Spleen (tissue), 11 donors: ENCODE measurements at regions not wholly inside any gene's neighbourhood (a gene's known extent, or its start where the extent isn't known, plus 50 kb on each side); places are given as distances from the start of the nearest gene placed in this dataset.

Source experiments
- DNase-seq: peaks from one replicate; pipeline ENCODE4 v3.0.0-alpha.2; 2020
- H3K27ac ChIP-seq, 8 donors: fragments of 200-600 bp; sonication (generic) in 7 of 8; 1 replicate in 4 of 8; 2 replicates in 4 of 8; pipeline versions ENCODE4 v1.5.0 to v1.8.0; 2016 to 2021; ENCODE audit warnings: inconsistent platforms in 4 of 8, mild to moderate bottlenecking in 4 of 8, moderate library complexity in 1 of 8
- H3K27me3 ChIP-seq, 7 donors: fragments of 200-600 bp; sonication (generic) in 6 of 7; replicated peaks in 1 of 7; 1 replicate in 4 of 7; 2 replicates in 3 of 7; pipeline versions ENCODE4 v1.5.0 to v1.8.0; 2016 to 2021; ENCODE audit warnings: inconsistent platforms in 3 of 7, mild to moderate bottlenecking in 1 of 7
- H3K36me3 ChIP-seq, 6 donors: fragments of 200-600 bp; sonication (generic) in 5 of 6; 1 replicate in 4 of 6; 2 replicates in 2 of 6; pipeline versions ENCODE4 v1.5.0 to v1.8.0; 2016 to 2021; ENCODE audit warnings: inconsistent platforms in 2 of 6
- H3K4me1 ChIP-seq, 6 donors: fragments of 200-600 bp; sonication (generic) in 5 of 6; 1 replicate in 3 of 6; 2 replicates in 3 of 6; pipeline versions ENCODE4 v1.5.0 to v1.8.0; 2016 to 2021; ENCODE audit warnings: inconsistent platforms in 3 of 6
- H3K4me3 ChIP-seq, 8 donors: fragments of 200-600 bp; sonication (generic) in 7 of 8; 1 replicate in 4 of 8; 2 replicates in 4 of 8; pipeline versions ENCODE4 v1.5.0 to v1.8.0; 2016 to 2021; ENCODE audit warnings: inconsistent platforms in 4 of 8, mild to moderate bottlenecking in 4 of 8, moderate library complexity in 2 of 8
- H3K9me3 ChIP-seq, 8 donors: fragments of 200-600 bp; sonication (generic) in 7 of 8; 1 replicate in 4 of 8; 2 replicates in 4 of 8; pipeline versions ENCODE4 v1.5.0 to v1.8.0; 2016 to 2021; ENCODE audit warnings: inconsistent platforms in 4 of 8
- POLR2A ChIP-seq, 3 donors: fragments of 450-650 bp; IDR thresholded peaks; one replicate each; pipeline ENCODE4 v1.5.1; 2017; ENCODE audit warnings: antibody characterized with exemption in 3 of 3, mild to moderate bottlenecking in 1 of 3
- POLR2AphosphoS5 ChIP-seq, 3 donors: sonication (generic); formaldehyde crosslinking; IDR thresholded peaks; one replicate each; pipeline ENCODE4 v1.5.1; 2017; ENCODE audit warnings: antibody characterized with exemption in 3 of 3
- WGBS, 5 donors: extraction: QIAGEN DNeasy Blood & Tissue Kit in 3 of 5; methylation state at CpG; one replicate each; pipeline versions ENCODE4 v1.1.5 to v1.1.7; 2013 to 2018; 5-methylcytosine and 5-hydroxymethylcytosine counted together
- intact Hi-C: fragments of 100-400 bp; cut with DNase I; formaldehyde crosslinking; loops from one replicate; pipeline ENCODE4 v1.15.0; 2023; ENCODE audit warnings: low total_unique reads
- TF ChIP-seq, protein P1 (sequence below), 11 experiments: fragments of 200-600 bp in 7 of 11; fragments of 450-650 bp in 4 of 11; sonication (generic) in 4 of 11; IDR thresholded peaks in 8 of 11; conservative IDR thresholded peaks in 3 of 11; 1 replicate in 7 of 11; 2 replicates in 4 of 11; pipeline versions ENCODE4 v1.4.0 to v1.8.0; 2016 to 2021; ENCODE audit warnings: antibody characterized with exemption in 11 of 11, inconsistent platforms in 4 of 11, mild to moderate bottlenecking in 1 of 11
- donor health status: healthy with polysubstance abuse.
- donor health status: DM: no; HTN: no; CAD: no; lungs with moderate emphysema.
- donor health status: DM: no; HTN: no; CAD: no.
- donor health status: Bipolar disorder and iron deficiency.
- donor health status: healthy.
- donor health status: DM: no; HTN: no; CAD: no.
- donor health status: DM: yes; HTN: yes; CAD: no.

DNA sequence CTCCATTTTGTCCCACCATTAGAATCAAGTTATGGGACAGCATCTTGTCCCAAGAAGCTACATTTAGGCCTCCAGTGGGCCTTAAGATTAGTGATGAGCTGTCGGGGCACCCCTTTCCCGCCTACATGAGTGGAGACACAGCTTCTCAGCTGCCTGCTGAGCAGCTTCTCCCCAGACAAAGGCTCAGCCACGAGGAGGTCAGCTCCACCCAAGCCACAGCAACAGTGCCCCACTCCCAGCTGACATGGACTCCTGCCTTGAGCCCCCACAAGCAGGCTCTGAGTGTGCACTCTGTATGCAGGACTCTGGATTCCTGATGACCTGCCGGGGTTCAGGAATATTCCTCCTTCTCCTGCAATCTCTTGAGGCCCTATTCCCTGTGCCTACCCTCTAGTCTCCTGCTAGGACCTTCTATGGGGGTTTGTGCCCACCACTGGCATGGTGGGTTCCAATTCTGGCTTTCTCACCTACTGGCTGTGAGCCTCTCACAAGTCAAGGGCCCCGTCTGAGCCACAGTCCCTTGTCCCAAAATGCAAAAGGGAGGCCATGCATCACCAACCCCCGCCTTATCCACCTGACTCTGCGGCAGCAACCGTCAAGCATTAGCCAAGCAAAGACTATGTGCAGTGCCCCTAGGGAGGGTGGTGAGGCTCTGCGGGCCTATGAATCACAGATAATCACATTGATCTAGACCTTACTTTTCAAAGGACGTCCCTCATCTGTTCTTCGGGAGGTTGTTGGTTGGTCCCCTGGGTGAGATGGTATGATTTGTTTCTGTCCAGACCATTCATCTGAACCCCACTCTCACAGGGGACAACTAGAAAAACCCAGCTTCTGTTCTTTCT, 269.1 kb downstream of the MED10 start:
- H3K27ac ChIP-seq, result no peak overlapping the region
- H3K9me3 ChIP-seq, result no peaks in the 10 kb centered on the region
- TF ChIP-seq, protein P1, sequence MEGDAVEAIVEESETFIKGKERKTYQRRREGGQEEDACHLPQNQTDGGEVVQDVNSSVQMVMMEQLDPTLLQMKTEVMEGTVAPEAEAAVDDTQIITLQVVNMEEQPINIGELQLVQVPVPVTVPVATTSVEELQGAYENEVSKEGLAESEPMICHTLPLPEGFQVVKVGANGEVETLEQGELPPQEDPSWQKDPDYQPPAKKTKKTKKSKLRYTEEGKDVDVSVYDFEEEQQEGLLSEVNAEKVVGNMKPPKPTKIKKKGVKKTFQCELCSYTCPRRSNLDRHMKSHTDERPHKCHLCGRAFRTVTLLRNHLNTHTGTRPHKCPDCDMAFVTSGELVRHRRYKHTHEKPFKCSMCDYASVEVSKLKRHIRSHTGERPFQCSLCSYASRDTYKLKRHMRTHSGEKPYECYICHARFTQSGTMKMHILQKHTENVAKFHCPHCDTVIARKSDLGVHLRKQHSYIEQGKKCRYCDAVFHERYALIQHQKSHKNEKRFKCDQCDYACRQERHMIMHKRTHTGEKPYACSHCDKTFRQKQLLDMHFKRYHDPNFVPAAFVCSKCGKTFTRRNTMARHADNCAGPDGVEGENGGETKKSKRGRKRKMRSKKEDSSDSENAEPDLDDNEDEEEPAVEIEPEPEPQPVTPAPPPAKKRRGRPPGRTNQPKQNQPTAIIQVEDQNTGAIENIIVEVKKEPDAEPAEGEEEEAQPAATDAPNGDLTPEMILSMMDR (IDR thresholded peaks at IDR 0.05 in 8 of 11, conservative IDR thresholded peaks at IDR 0.05 in 3 of 11), result no peak
- TF ChIP-seq POLR2AphosphoS5 (IDR thresholded peaks at IDR 0.05) (no peak), POLR2A (IDR thresholded peaks at IDR 0.05) (no peak)
- intact Hi-C loops, result no loop called here
- WGBS, 5 donors, result 71 to 87% (median 86%) methylated on average over 6 to 11 of the region's 11 CpGs
- no peak for DNase-seq
- peaks cover 0 to 6% (median 0%) of the 10 kb centered on the region in 6 donors for H3K4me1 ChIP-seq
- H3K4me3 ChIP-seq, result no peak overlapping the region
- no peaks in the 10 kb centered on the region for H3K36me3 ChIP-seq
- H3K27me3 ChIP-seq, result no peaks in the 10 kb centered on the region

- 42 to 61% (median 59%) methylated on average over 5 of the region's 5 CpGs for WGBS, 5 donors
- intact Hi-C loops, result no loop called here
- Histone ChIP-seq H3K36me3 (no peaks in the 10 kb centered on the region), H3K4me1 (peaks cover 0 to 6% (median 0%) of the 10 kb centered on the region in 6 donors), H3K27me3 (no peaks in the 10 kb centered on the region), H3K9me3 (no peaks in the 10 kb centered on the region), H3K27ac (no peak overlapping the region), H3K4me3 (no peak overlapping the region)
- TF ChIP-seq, protein P1 (IDR thresholded peaks at IDR 0.05 in 8 of 11, conservative IDR thresholded peaks at IDR 0.05 in 3 of 11), result no peak
- TF ChIP-seq POLR2A (IDR thresholded peaks at IDR 0.05) (no peak), POLR2AphosphoS5 (IDR thresholded peaks at IDR 0.05) (no peak)
- DNase-seq, result no peak
Observed at GRCh38 chr5:6108540-6108848, 269.9 kb downstream of the MED10 start.

DNA sequence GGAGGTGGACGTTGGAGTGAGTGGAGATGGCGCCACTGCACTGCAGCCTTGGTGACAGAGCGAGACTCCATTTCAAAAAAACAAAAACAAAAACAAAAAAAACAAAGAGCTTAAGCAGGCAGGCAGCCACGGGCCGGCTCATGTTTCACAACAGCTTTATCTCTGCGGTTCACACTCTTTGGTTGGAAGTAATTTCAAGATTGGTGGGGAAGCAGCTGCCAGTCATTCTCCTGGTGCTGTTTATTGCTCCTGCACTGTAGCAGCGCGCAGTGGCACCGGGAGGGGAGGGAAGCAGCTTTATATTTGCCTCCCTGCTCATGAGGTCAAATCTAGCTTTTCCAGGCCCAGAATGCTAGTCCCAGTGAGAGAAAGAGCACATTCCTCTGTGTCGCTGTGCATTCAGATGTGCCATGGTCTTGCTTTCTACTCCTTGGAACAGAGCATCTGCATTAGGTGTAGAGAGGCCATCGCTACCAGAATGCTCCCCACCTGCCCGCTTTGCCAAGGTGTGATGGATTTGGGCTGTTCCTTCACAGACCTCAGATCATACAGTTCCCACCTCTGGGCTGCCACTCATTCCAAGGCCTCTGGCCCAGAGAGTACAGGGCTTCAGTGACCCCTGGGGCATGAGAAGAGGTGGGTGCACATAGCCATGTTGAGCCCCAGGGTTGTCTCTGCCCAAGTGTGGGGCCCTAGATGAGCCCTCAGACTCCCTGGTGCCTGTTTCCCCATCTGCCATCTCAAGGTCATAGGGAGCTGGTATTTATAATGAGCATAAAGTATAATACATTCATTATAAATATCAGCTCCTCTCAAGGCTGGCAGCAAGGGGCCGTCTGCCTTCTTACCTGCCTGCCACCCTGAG, 270.4 kb downstream of the MED10 start:
- Histone ChIP-seq H3K27ac (no peak overlapping the region), H3K4me1 (peaks cover 0 to 6% (median 0%) of the 10 kb centered on the region in 6 donors), H3K9me3 (no peaks in the 10 kb centered on the region), H3K27me3 (no peaks in the 10 kb centered on the region), H3K4me3 (no peak overlapping the region), H3K36me3 (no peaks in the 10 kb centered on the region)
- TF ChIP-seq POLR2AphosphoS5 (IDR thresholded peaks at IDR 0.05) (no peak), POLR2A (IDR thresholded peaks at IDR 0.05) (no peak)
- TF ChIP-seq, protein P1 (IDR thresholded peaks at IDR 0.05 in 8 of 11, conservative IDR thresholded peaks at IDR 0.05 in 3 of 11), result no peak
- intact Hi-C loops, result no loop called here
- WGBS, 5 donors, result 58 to 76% (median 68%) methylated on average over 13 of the region's 13 CpGs
- DNase-seq, result no peak

DNA sequence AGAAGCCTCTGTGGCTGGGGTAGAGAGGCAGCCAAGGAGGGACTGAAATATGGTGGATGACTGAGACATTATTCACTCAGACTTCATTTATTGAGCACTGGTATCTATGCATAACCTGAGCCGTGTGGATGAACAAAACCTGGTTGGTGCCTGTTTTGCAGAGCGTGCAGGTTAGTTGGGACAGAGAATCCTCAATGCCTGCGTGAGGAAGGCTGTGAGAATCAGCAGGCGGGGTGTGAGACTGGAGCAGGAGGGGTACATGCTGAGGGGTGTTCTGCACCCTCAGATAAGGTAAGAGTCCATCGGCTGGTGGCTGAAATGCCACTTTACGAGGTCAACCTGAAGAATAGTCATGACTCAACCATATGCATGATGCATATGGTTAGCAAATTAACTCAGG, 271.6 kb downstream of the MED10 start:
- H3K9me3 ChIP-seq, result no peaks in the 10 kb centered on the region
- 84 to 92% (median 88%) methylated on average over 6 of the region's 6 CpGs for WGBS, 5 donors
- no peak overlapping the region for H3K4me3 ChIP-seq
- no peak for TF ChIP-seq POLR2A (IDR thresholded peaks at IDR 0.05)
- TF ChIP-seq, protein P1 (IDR thresholded peaks at IDR 0.05 in 8 of 11, conservative IDR thresholded peaks at IDR 0.05 in 3 of 11), result no peak
- TF ChIP-seq POLR2AphosphoS5 (IDR thresholded peaks at IDR 0.05), result no peak
- no peaks in the 10 kb centered on the region for H3K27me3 ChIP-seq
- H3K4me1 ChIP-seq, result peaks cover 0 to 6% (median 0%) of the 10 kb centered on the region in 6 donors
- no peaks in the 10 kb centered on the region for H3K36me3 ChIP-seq
- no peak overlapping the region for H3K27ac ChIP-seq
- intact Hi-C loops, result no loop called here
- no peak for DNase-seq
